SIG-M5 treated with dmso at 0.1 percent for 504 hours (cell line): ENCODE measurements at regions not wholly inside any gene's neighbourhood (a gene's known extent, or its start where the extent isn't known, plus 50 kb on each side); places are given as distances from the start of the nearest gene placed in this dataset.
"Not testable (repeated sequence)": the region's sequence is repeated elsewhere in the genome, so short reads cannot be mapped to it uniquely, and the experiment has no call there.

Experiments
- DNase-seq: peaks from one replicate; lab custom pipeline; 2025; ENCODE audit not compliant: unreplicated experiment; lab: John Stamatoyannopoulos, UW

GRCh38 chr9:2493529-2493928, 128.1 kb upstream of the VLDLR start:
- no peak for DNase-seq

- DNase-seq: no peak
Measured at GRCh38 chr9:2494562-2494961, 127.0 kb upstream of the VLDLR start.

GRCh38 chr9:2495221-2496005, 126.2 kb upstream of the VLDLR start:
- DNase-seq: no peak

GRCh38 chr9:2496169-2496568, 125.4 kb upstream of the VLDLR start:
- no peak for DNase-seq

GRCh38 chr9:2496934-2497333, 124.7 kb upstream of the VLDLR start:
- DNase-seq: no peak

- no peak for DNase-seq
Measured at GRCh38 chr9:2497666-2498400, 123.8 kb upstream of the VLDLR start.

- DNase-seq: no peak
Measured at GRCh38 chr9:2502210-2502609, 119.4 kb upstream of the VLDLR start.

GRCh38 chr9:2502760-2503159, 118.8 kb upstream of the VLDLR start:
- no peak for DNase-seq

GRCh38 chr9:2506321-2506720, 115.3 kb upstream of the VLDLR start:
- DNase-seq: no peak

GRCh38 chr9:2523591-2523990, 98.0 kb upstream of the VLDLR start:
- no peak for DNase-seq

- DNase-seq: no peak
Measured at GRCh38 chr9:2524601-2525000, 97.0 kb upstream of the VLDLR start.

GRCh38 chr9:2525147-2525546, 96.4 kb upstream of the VLDLR start:
- DNase-seq: no peak

GRCh38 chr9:2526071-2526828, 95.3 kb upstream of the VLDLR start:
- DNase-seq: no peak

- DNase-seq: no peak
Measured at GRCh38 chr9:2531481-2531880, 90.1 kb upstream of the VLDLR start.

GRCh38 chr9:2536511-2536910, 85.1 kb upstream of the VLDLR start:
- no peak for DNase-seq

- DNase-seq: no peak
Measured at GRCh38 chr9:2545881-2546490, 75.6 kb upstream of the VLDLR start.

- not testable (repeated sequence) for DNase-seq
Measured at GRCh38 chr9:2555899-2556600, 65.5 kb upstream of the VLDLR start.

GRCh38 chr9:2557693-2558092, 63.9 kb upstream of the VLDLR start:
- DNase-seq: no peak

- DNase-seq: no peak
Measured at GRCh38 chr9:2559192-2560152, 62.1 kb upstream of the VLDLR start.

- no peak for DNase-seq
Measured at GRCh38 chr9:2560180-2560579, 61.4 kb upstream of the VLDLR start.
